GM12878 (cell line): ENCODE measurements at regions not wholly inside any gene's neighbourhood (a gene's known extent, or its start where the extent isn't known, plus 50 kb on each side); places are given as distances from the start of the nearest gene placed in this dataset.

ENCODE experiments used
- ATAC-seq: fragments of 200-7000 bp; cut with Tn5 transposase; 3 replicates; pipeline ENCODE4 v1.9.1; 2020; ENCODE audit warnings: mild to moderate bottlenecking, moderate library complexity
- BruUV-seq: library from RNA; stranded (reverse); fragments of 400-500 nt; replicated peaks from 2 replicates; lab custom pipeline; 2021; lab: Mats Ljungman, UMichigan
- CTCF ChIA-PET: fragments of 300-600 bp; sonication (Branson Sonifier 250); formaldehyde crosslinking; extraction: SDS; loops from one replicate; lab custom pipeline; 2021; ENCODE audit warnings: inconsistent platforms; lab: Yijun Ruan, JAX
- POLR2A ChIA-PET: fragments of 350-600 bp; formaldehyde crosslinking; extraction: SDS; loops from one replicate; lab custom pipeline; 2021; ENCODE audit warnings: inconsistent platforms; lab: Charles Lee
- RAD21 ChIA-PET: fragments of 300-600 bp; sonication (Branson Sonifier 250); formaldehyde crosslinking; loops from one replicate; lab custom pipeline; 2023; ENCODE audit warnings: antibody characterized with exemption; ENCODE audit not compliant: unreplicated experiment; lab: Charles Lee
- SMC1A ChIA-PET: fragments of 300-600 bp; sonication (Branson Sonifier 250); formaldehyde crosslinking; loops from one replicate; lab custom pipeline; 2023; ENCODE audit not compliant: unreplicated experiment, uncharacterized antibody; lab: Charles Lee
- DNase-seq: peaks from one replicate; pipeline ENCODE4 v3.0.0-alpha.2; 2011; ENCODE audit warnings: low read depth, low spot score
- FAIRE-seq: peaks from 3 replicates; lab custom pipeline; 2011; peaks lifted over from hg19 to GRCh38; lab: Jason Lieb, UNC
- H2AFZ ChIP-seq: 2 replicates; pipeline ENCODE4 v1.6.0; 2011; ENCODE audit warnings: low read depth, low read length, control low read depth; ENCODE audit not compliant: control insufficient read depth
- H3K27ac ChIP-seq: 2 replicates; pipeline ENCODE4 v1.5.1; 2011; ENCODE audit warnings: control low read depth; ENCODE audit not compliant: control insufficient read depth, insufficient read depth
- H3K27me3 ChIP-seq, 2 experiments: replicated peaks in 1 of 2; 2 replicates each; pipeline versions ENCODE4 v1.6.0 to v1.6.1; 2011; ENCODE audit warnings: low read length in 1 of 2; ENCODE audit not compliant: control insufficient read depth in 2 of 2, insufficient read depth in 2 of 2
- H3K36me3 ChIP-seq, 2 experiments: 2 replicates each; pipeline ENCODE4 v1.5.1; 2011; ENCODE audit warnings: low read length in 1 of 2; ENCODE audit not compliant: control insufficient read depth in 2 of 2, insufficient read depth in 2 of 2
- H3K4me1 ChIP-seq: 2 replicates; pipeline ENCODE4 v1.6.1; 2011; ENCODE audit warnings: mild to moderate bottlenecking, low read length, moderate library complexity, mixed read lengths; ENCODE audit not compliant: control insufficient read depth, insufficient read depth
- H3K4me2 ChIP-seq: 2 replicates; pipeline ENCODE4 v1.6.0; 2011; ENCODE audit warnings: control low read depth; ENCODE audit not compliant: control insufficient read depth, insufficient read depth
- H3K4me3 ChIP-seq: fragments of 200-600 bp; sonication (generic); 2 replicates; pipeline ENCODE4 v1.5.1; 2016
- H3K79me2 ChIP-seq: 2 replicates; pipeline ENCODE4 v1.6.0; 2011; ENCODE audit warnings: low read length; ENCODE audit not compliant: control insufficient read depth, insufficient read depth
- H3K9ac ChIP-seq: 2 replicates; pipeline ENCODE4 v1.8.0; 2011; ENCODE audit warnings: low read length, control low read depth, mixed read lengths; ENCODE audit not compliant: control insufficient read depth, insufficient read depth
- H3K9me3 ChIP-seq: replicated peaks from 3 replicates; pipeline ENCODE4 v1.5.1; 2011; ENCODE audit warnings: mild to moderate bottlenecking, low read length; ENCODE audit not compliant: control insufficient read depth, insufficient read depth
- H4K20me1 ChIP-seq: 2 replicates; pipeline ENCODE4 v1.6.0; 2011; ENCODE audit not compliant: control insufficient read depth, insufficient read depth
- BACH1 ChIP-seq: fragments of 450-650 bp; IDR thresholded peaks from 2 replicates; pipeline ENCODE4 v1.6.1; 2017; ENCODE audit warnings: mild to moderate bottlenecking, borderline replicate concordance
- CBX3 ChIP-seq: fragments of 200-600 bp; sonication (generic); IDR thresholded peaks from 2 replicates; pipeline ENCODE4 v1.6.1; 2016; ENCODE audit warnings: low read depth, borderline replicate concordance
- CHD1 ChIP-seq: IDR thresholded peaks from 2 replicates; pipeline ENCODE4 v1.6.1; 2012; ENCODE audit warnings: low read depth, low read length, improper control_type of control experiment
- HDAC2 ChIP-seq: fragments of 200-600 bp; sonication (generic); IDR thresholded peaks from 2 replicates; pipeline ENCODE4 v1.6.1; 2017
- HDGF ChIP-seq: fragments of 450-650 bp; IDR thresholded peaks from 2 replicates; pipeline ENCODE4 v1.6.1; 2016; ENCODE audit warnings: antibody characterized with exemption
- MTA2 ChIP-seq: fragments of 450-650 bp; IDR thresholded peaks from 2 replicates; pipeline ENCODE4 v1.6.1; 2016; ENCODE audit warnings: low read depth, mild to moderate bottlenecking, moderate library complexity
- MXI1 ChIP-seq: fragments of 150-350 bp; IDR thresholded peaks from 2 replicates; pipeline ENCODE4 v1.6.1; 2011; ENCODE audit warnings: low read depth, mild to moderate bottlenecking, inconsistent platforms, low read length, improper control_type of control experiment
- MYB ChIP-seq: fragments of 150-350 bp; IDR thresholded peaks from 2 replicates; pipeline ENCODE4 v1.6.1; 2014; ENCODE audit warnings: mild to moderate bottlenecking, low read depth, low read length, borderline replicate concordance
- NFYA ChIP-seq: IDR thresholded peaks from 2 replicates; pipeline ENCODE4 v1.6.1; 2011; ENCODE audit warnings: low read depth, mild to moderate bottlenecking, low read length, improper control_type of control experiment, borderline replicate concordance
- NKRF ChIP-seq: fragments of 450-650 bp; conservative IDR thresholded peaks from 2 replicates; pipeline ENCODE4 v1.6.1; 2017; ENCODE audit warnings: mild to moderate bottlenecking, moderate library complexity
- NR2C1 ChIP-seq: fragments of 450-650 bp; IDR thresholded peaks from 2 replicates; pipeline ENCODE4 v1.6.1; 2017; ENCODE audit warnings: antibody characterized with exemption, mild to moderate bottlenecking, moderate library complexity
- PKNOX1 ChIP-seq: fragments of 450-650 bp; IDR thresholded peaks from 2 replicates; pipeline ENCODE4 v1.6.1; 2016; ENCODE audit warnings: mild to moderate bottlenecking
- PML ChIP-seq: IDR thresholded peaks from 2 replicates; pipeline ENCODE4 v1.6.1; 2012; ENCODE audit warnings: low read length, inconsistent platforms
- RAD51 ChIP-seq: fragments of 450-650 bp; IDR thresholded peaks from 2 replicates; pipeline ENCODE4 v1.6.1; 2016; ENCODE audit warnings: moderate library complexity, mild to moderate bottlenecking, inconsistent platforms
- RUNX3 ChIP-seq: IDR thresholded peaks from 2 replicates; pipeline ENCODE4 v1.6.1; 2012; ENCODE audit warnings: low read length, inconsistent platforms
- USF1 ChIP-seq: IDR thresholded peaks from 2 replicates; pipeline ENCODE4 v1.6.1; 2011; ENCODE audit warnings: borderline replicate concordance, low read depth, mild to moderate bottlenecking, moderate library complexity, mixed read lengths, low read length; ENCODE audit not compliant: insufficient read depth; ENCODE audit errors: extremely low read length
- ZBTB40 ChIP-seq: fragments of 450-650 bp; IDR thresholded peaks from 2 replicates; pipeline ENCODE4 v1.6.1; 2016; ENCODE audit warnings: mild to moderate bottlenecking, moderate library complexity, borderline replicate concordance
- ZNF24 ChIP-seq: fragments of 450-650 bp; IDR thresholded peaks from 2 replicates; pipeline ENCODE4 v1.6.1; 2017; ENCODE audit warnings: antibody characterized with exemption, mild to moderate bottlenecking
- WGBS: methylation state at CpG from one replicate; pipeline ENCODE4 v1.1.6; 2016; ENCODE audit warnings: low lambda C conversion rate; ENCODE audit not compliant: insufficient replicate concordance, insufficient coverage; ENCODE audit errors: missing lambda C conversion rate; 5-methylcytosine and 5-hydroxymethylcytosine counted together
- in situ Hi-C: fragments of 300-500 bp; cut with MboI; formaldehyde crosslinking; loops from 9 replicates; pipeline ENCODE4 v1.14.3; 2018; ENCODE audit warnings: mixed read lengths
- intact Hi-C: fragments of 100-400 bp; cut with micrococcal nuclease; formaldehyde crosslinking; loops from one replicate; pipeline ENCODE4 v1.14.2; 2022; ENCODE audit not compliant: unreplicated experiment

DNA sequence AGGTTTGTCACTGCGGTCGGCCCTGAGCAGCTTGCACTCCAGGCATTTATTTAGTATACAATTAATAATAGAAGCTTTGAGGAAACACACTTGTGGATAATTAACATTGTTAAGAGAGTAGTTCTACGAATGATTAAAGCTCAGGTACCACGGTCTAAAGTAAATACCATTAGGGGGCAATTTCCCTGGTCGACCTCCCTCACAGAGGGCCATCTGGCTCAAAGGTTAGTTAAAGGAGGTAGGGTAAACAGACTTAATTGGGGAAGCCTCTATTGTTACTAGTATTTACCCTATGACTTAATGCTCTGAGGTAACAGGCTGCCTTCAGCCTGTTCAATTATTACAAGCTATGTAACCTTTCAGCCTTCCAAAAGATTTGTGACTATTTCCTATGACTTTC is 122.3 kb upstream of the SLC44A3 start:
- H3K9ac ChIP-seq, result no peak overlapping the region
- in situ Hi-C loops, result no loop called here
- no peaks in the 10 kb centered on the region for H3K36me3 ChIP-seq
- H3K4me2 ChIP-seq, result no peak overlapping the region
- ChIA-PET SMC1A (no interaction called here), POLR2A (no interaction called here)
- H3K4me1 ChIP-seq, result no peaks in the 10 kb centered on the region
- no peaks in the 10 kb centered on the region for H3K9me3 ChIP-seq
- no peak for FAIRE-seq
- BruUV-seq, result no TSS peak
- H3K4me3 ChIP-seq, result no peak overlapping the region
- no peak for DNase-seq
- no peak for TF ChIP-seq MYB
- no peak for TF ChIP-seq ZNF24
- TF ChIP-seq PKNOX1, result no peak
- TF ChIP-seq NFYA, result no peak
- no peak for TF ChIP-seq RUNX3
- no peak for TF ChIP-seq MTA2
- no peak for TF ChIP-seq ZBTB40
- no peak for TF ChIP-seq CHD1
- no peak for TF ChIP-seq NKRF
- no peak for TF ChIP-seq USF1
- no peak for TF ChIP-seq RAD51
- no peak for TF ChIP-seq PML
- no peak for TF ChIP-seq NR2C1
- no peak for TF ChIP-seq CBX3
- no peak for TF ChIP-seq MXI1
- TF ChIP-seq HDGF, result no peak
- TF ChIP-seq BACH1, result no peak
- no peak for TF ChIP-seq HDAC2
- TF ChIP-seq, all 136 proteins: peak for 0
- H2AFZ ChIP-seq, result no peak overlapping the region
- WGBS, result 45% methylated on average over 5 of the region's 5 CpGs
- H4K20me1 ChIP-seq, result no peaks in the 10 kb centered on the region
- no peaks in the 10 kb centered on the region for H3K27me3 ChIP-seq
- ChIA-PET RAD21 (interaction anchor here (1.6 kb wide), 1 partner anchor 107 kb away, joined by 4 read pairs; no protein-coding TSS in a partner anchor), CTCF (interaction anchor here (1.1 to 1.4 kb wide), 2 partner anchors 106 to 181 kb away, joined by 3 to 5 read pairs; no protein-coding TSS in a partner anchor)
- H3K27ac ChIP-seq, result no peak overlapping the region
- no peak for ATAC-seq
- no peaks in the 10 kb centered on the region for H3K79me2 ChIP-seq
- intact Hi-C loops, result no loop called here
